ENCODE measurements at regions not wholly inside any gene's neighbourhood (a gene's known extent, or its start where the extent isn't known, plus 50 kb on each side); places are given as distances from the start of the nearest gene placed in this dataset.
A peak's percentile ranks its signal among the peaks of the same experiment; 100 is the strongest.

DNA sequence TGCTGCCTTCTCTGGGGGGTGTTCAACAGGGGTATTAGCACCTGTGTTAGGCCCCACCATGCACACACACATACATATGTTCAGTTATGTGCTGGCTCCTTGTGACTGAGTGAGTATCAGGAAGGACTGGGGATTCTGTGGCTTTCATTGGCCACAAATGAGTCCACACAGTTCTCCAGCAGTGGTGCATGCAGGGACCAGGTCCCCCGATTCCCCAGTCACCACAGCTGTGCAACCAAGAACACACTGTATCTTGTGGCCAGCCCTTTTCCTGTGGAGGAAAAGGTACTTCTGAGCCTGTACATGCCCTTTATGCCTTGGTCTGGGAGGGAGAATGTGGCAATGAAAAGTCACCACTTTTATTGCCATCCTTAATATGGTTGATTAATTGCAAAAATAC, 74.9 kb upstream of the KLF7 start:
- intact Hi-C loops (cut with DNase I; ENCODE audit: low total_unique reads), result no loop called here
- no peaks in the 10 kb centered on the region for H3K27me3 ChIP-seq (replicated peaks in 1 of 7)
- no peak for DNase-seq
- no peaks in the 10 kb centered on the region for H3K9me3 ChIP-seq
- H3K4me1 ChIP-seq, result peaks cover 8 to 56% (median 24%) of the 10 kb centered on the region in 6 donors
- peak overlapping the region in 5 of 8 donors; percentile 54 to 84 (median 77) for H3K27ac ChIP-seq
- 28 to 46% (median 31%) methylated on average over 1 of the region's 1 CpG for WGBS, 5 donors
- no peak for TF ChIP-seq CTCF (IDR thresholded peaks at IDR 0.05 in 8 of 11, conservative IDR thresholded peaks at IDR 0.05 in 3 of 11)
- TF ChIP-seq POLR2A (IDR thresholded peaks at IDR 0.05), result no peak
- TF ChIP-seq POLR2AphosphoS5 (IDR thresholded peaks at IDR 0.05), result no peak
- no peak overlapping the region for H3K4me3 ChIP-seq
- H3K36me3 ChIP-seq, result no peaks in the 10 kb centered on the region

- intact Hi-C loops (cut with DNase I; ENCODE audit: low total_unique reads), result no loop called here
- Histone ChIP-seq H3K36me3 (no peaks in the 10 kb centered on the region), H3K4me3 (no peak overlapping the region), H3K4me1 (peaks cover 8 to 56% (median 23%) of the 10 kb centered on the region in 6 donors), H3K27ac (peak overlapping the region in 3 of 8 donors; percentile 72 to 84 (median 83)), H3K27me3 (replicated peaks in 1 of 7) (no peaks in the 10 kb centered on the region), H3K9me3 (no peaks in the 10 kb centered on the region)
- no peak for DNase-seq
- 48 to 71% (median 66%) methylated on average over 3 of the region's 3 CpGs for WGBS, 5 donors
- TF ChIP-seq POLR2AphosphoS5 (IDR thresholded peaks at IDR 0.05) (no peak), POLR2A (IDR thresholded peaks at IDR 0.05) (no peak), CTCF (IDR thresholded peaks at IDR 0.05 in 8 of 11, conservative IDR thresholded peaks at IDR 0.05 in 3 of 11) (no peak)
These were observed 75.5 kb upstream of the KLF7 start for GRCh38 chr2:207241198-207241597.

GRCh38 chr2:207243601-207244000, 77.9 kb upstream of the KLF7 start:
- WGBS, 5 donors, result 77 to 100% (median 94%) methylated on average over 1 of the region's 1 CpG

More at GRCh38 chr2:207243601-207244000, 77.9 kb upstream of the KLF7 start:
- Histone ChIP-seq H3K27ac (no peak overlapping the region), H3K27me3 (replicated peaks in 1 of 7) (no peaks in the 10 kb centered on the region), H3K36me3 (no peaks in the 10 kb centered on the region), H3K4me3 (no peak overlapping the region), H3K4me1 (peaks cover 8 to 33% (median 19%) of the 10 kb centered on the region in 6 donors), H3K9me3 (no peaks in the 10 kb centered on the region)
- TF ChIP-seq POLR2AphosphoS5 (IDR thresholded peaks at IDR 0.05) (no peak), CTCF (IDR thresholded peaks at IDR 0.05 in 8 of 11, conservative IDR thresholded peaks at IDR 0.05 in 3 of 11) (no peak), POLR2A (IDR thresholded peaks at IDR 0.05) (no peak)
- no peak for DNase-seq
- intact Hi-C loops (cut with DNase I; ENCODE audit: low total_unique reads), result no loop called here
